GM23338 (cell line): ENCODE measurements at regions not wholly inside any gene's neighbourhood (a gene's known extent, or its start where the extent isn't known, plus 50 kb on each side); places are given as distances from the start of the nearest gene placed in this dataset.

Experiments
- ATAC-seq: fragments of 200-7000 bp; cut with Tn5 transposase; 3 replicates; pipeline ENCODE4 v1.9.1; 2020
- DNase-seq: peaks from one replicate; pipeline ENCODE4 v3.0.0-alpha.2; 2015; ENCODE audit warnings: low spot score
- H2AFZ ChIP-seq: fragments of 200-600 bp; sonication (generic); 2 replicates; pipeline ENCODE4 v1.8.0; 2016; ENCODE audit warnings: antibody characterized with exemption, mild to moderate bottlenecking, moderate library complexity
- H3F3A ChIP-seq: fragments of 200-600 bp; sonication (generic); replicated peaks from 2 replicates; pipeline ENCODE4 v1.8.0; 2017; ENCODE audit warnings: antibody characterized with exemption, mixed run types, low read depth
- H3K27ac ChIP-seq: fragments of 200-600 bp; sonication (generic); 2 replicates; pipeline ENCODE4 v1.6.1; 2016; ENCODE audit warnings: low read depth
- H3K27me3 ChIP-seq: fragments of 200-600 bp; sonication (generic); 2 replicates; pipeline ENCODE4 v1.8.0; 2016; ENCODE audit warnings: mild to moderate bottlenecking, mixed run types, moderate library complexity; ENCODE audit not compliant: insufficient read depth
- H3K36me3 ChIP-seq: fragments of 200-600 bp; sonication (generic); 2 replicates; pipeline ENCODE4 v1.8.0; 2016; ENCODE audit warnings: mild to moderate bottlenecking; ENCODE audit not compliant: insufficient read depth
- H3K4me1 ChIP-seq: fragments of 200-600 bp; sonication (generic); 2 replicates; pipeline ENCODE4 v1.8.0; 2016; ENCODE audit warnings: mild to moderate bottlenecking, moderate library complexity; ENCODE audit not compliant: insufficient read depth
- H3K4me2 ChIP-seq: fragments of 200-600 bp; sonication (generic); 2 replicates; pipeline ENCODE4 v1.7.1; 2017; ENCODE audit warnings: mixed run types
- H3K4me3 ChIP-seq: fragments of 200-600 bp; sonication (generic); 2 replicates; pipeline ENCODE4 v1.6.1; 2016; ENCODE audit warnings: mixed run types
- H3K79me2 ChIP-seq: fragments of 200-600 bp; sonication (generic); replicated peaks from 2 replicates; pipeline ENCODE4 v1.8.0; 2017; ENCODE audit warnings: mild to moderate bottlenecking; ENCODE audit not compliant: insufficient read depth
- H3K9me2 ChIP-seq: fragments of 200-600 bp; sonication (generic); 2 replicates; pipeline ENCODE4 v1.8.0; 2017; ENCODE audit not compliant: insufficient read depth
- H4K20me1 ChIP-seq: fragments of 200-600 bp; sonication (generic); replicated peaks from 2 replicates; pipeline ENCODE4 v1.8.0; 2017; ENCODE audit warnings: mild to moderate bottlenecking; ENCODE audit not compliant: insufficient read depth
- H3K27ac Mint-ChIP-seq: 2 replicates; pipeline ENCODE4 v1.8.0; 2020; ENCODE audit warnings: inconsistent platforms, mild to moderate bottlenecking, moderate library complexity, mixed read lengths
- H3K27me3 Mint-ChIP-seq: 3 replicates; pipeline ENCODE4 v1.8.0; 2022; ENCODE audit warnings: low read depth, mild to moderate bottlenecking, moderate library complexity, mixed read lengths, inconsistent platforms; ENCODE audit not compliant: insufficient read depth, poor library complexity
- H3K36me3 Mint-ChIP-seq: 3 replicates; pipeline ENCODE4 v1.8.0; 2021; ENCODE audit warnings: low read depth, mild to moderate bottlenecking, inconsistent platforms, moderate library complexity, mixed read lengths
- H3K4me1 Mint-ChIP-seq: 3 replicates; pipeline ENCODE4 v1.8.0; 2020; ENCODE audit warnings: mild to moderate bottlenecking, inconsistent platforms, mixed read lengths
- H3K4me3 Mint-ChIP-seq: 3 replicates; pipeline ENCODE4 v1.8.0; 2021; ENCODE audit warnings: moderate library complexity, mild to moderate bottlenecking, inconsistent platforms, mixed read lengths
- H3K9me3 Mint-ChIP-seq: 3 replicates; pipeline ENCODE4 v1.8.0; 2020; ENCODE audit warnings: moderate library complexity, mild to moderate bottlenecking, inconsistent platforms, mixed read lengths
- CREB1 ChIP-seq: fragments of 250-450 bp; sonication (Bioruptor Pico); IDR thresholded peaks from 2 replicates; pipeline ENCODE4 v1.5.0; 2020; ENCODE audit warnings: low read depth, mild to moderate bottlenecking, moderate library complexity
- EZH2 ChIP-seq: fragments of 200-600 bp; sonication (generic); IDR thresholded peaks from one replicate; pipeline ENCODE4 v1.8.0; 2017; ENCODE audit warnings: antibody characterized with exemption, mild to moderate bottlenecking, low read depth; ENCODE audit not compliant: unreplicated experiment
- EZH2phosphoT487 ChIP-seq: fragments of 200-600 bp; sonication (generic); IDR thresholded peaks from one replicate; pipeline ENCODE4 v1.8.1; 2018; ENCODE audit warnings: antibody characterized with exemption; ENCODE audit not compliant: unreplicated experiment
- JUNB ChIP-seq: IDR thresholded peaks from one replicate; pipeline ENCODE4 v1.6.1; 2016; ENCODE audit warnings: antibody characterized with exemption; ENCODE audit not compliant: unreplicated experiment
- NANOG ChIP-seq: IDR thresholded peaks from 2 replicates; pipeline ENCODE4 v1.6.1; 2016; ENCODE audit warnings: antibody characterized with exemption, borderline replicate concordance
- POLR2AphosphoS5 ChIP-seq: IDR thresholded peaks from 2 replicates; pipeline ENCODE4 v1.6.1; 2016; ENCODE audit warnings: antibody characterized with exemption, low read depth
- STAT1 ChIP-seq: IDR thresholded peaks from one replicate; pipeline ENCODE4 v1.6.1; 2016; ENCODE audit warnings: antibody characterized with exemption; ENCODE audit not compliant: unreplicated experiment
- ZNF114 ChIP-seq: fragments of 250-450 bp; sonication (Bioruptor Pico); IDR thresholded peaks from 2 replicates; pipeline ENCODE4 v1.5.0; 2020; ENCODE audit warnings: mild to moderate bottlenecking, moderate library complexity
- ZNF331 ChIP-seq: fragments of 250-450 bp; sonication (Bioruptor Pico); IDR thresholded peaks from 2 replicates; pipeline ENCODE4 v1.5.0; 2020; ENCODE audit warnings: low read depth, mild to moderate bottlenecking, moderate library complexity
- TF ChIP-seq, protein P1 (sequence below): IDR thresholded peaks from one replicate; pipeline ENCODE4 v1.6.1; 2018; ENCODE audit warnings: antibody characterized with exemption; ENCODE audit not compliant: unreplicated experiment
- TF ChIP-seq, protein P2 (sequence below): IDR thresholded peaks from 2 replicates; pipeline ENCODE4 v1.6.1; 2016; ENCODE audit warnings: antibody characterized with exemption
- TF ChIP-seq, protein P3 (sequence below), 2 experiments: fragments of 200-600 bp in 1 of 2; sonication (generic) in 1 of 2; conservative IDR thresholded peaks; 2 replicates each; pipeline versions ENCODE4 v1.5.1 to v1.6.1; 2016 to 2017; ENCODE audit warnings: antibody characterized with exemption in 2 of 2, low read depth in 2 of 2, mild to moderate bottlenecking in 2 of 2, moderate library complexity in 1 of 2

DNA sequence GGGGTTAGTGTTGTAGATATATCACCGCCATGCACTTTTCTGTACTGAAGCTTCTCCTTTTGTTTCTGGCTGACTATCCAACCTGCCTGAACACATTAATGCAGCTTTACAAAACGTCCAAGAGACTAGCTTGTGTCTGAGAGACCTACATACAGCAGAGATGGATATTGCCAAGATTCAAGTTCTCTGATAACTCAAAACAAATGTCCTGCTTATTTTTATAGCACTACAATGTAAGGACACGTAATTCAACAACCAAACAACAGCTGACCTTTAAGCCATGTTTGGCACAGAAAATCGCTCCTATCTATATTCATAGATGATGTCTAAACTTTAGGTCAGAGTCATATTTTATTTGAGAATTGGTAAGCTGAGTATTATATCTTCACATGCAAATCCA lies 76.2 kb upstream of the NTRK2 start:
- no peaks in the 10 kb centered on the region for H3K36me3 Mint-ChIP-seq

DNA sequence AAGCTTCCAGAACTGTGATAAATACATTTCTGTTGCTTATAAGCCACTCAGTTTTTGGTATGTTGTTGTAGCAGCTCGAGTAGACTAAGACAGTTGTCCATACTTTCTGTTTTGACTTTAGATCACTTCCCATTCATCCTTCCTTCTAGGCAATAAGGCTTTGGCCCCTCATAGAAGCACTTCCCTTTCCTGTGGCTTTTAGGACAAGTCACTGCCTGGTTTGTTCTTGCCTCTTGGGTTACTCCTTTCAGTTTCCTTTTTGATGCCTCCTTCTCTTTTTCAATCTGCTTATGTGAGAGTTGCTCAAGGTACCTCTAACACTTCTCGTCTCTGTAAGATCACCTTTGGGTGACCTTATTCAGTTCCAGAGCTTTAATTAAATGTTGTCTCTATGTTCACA lies 72.4 kb upstream of the NTRK2 start:
- no peaks in the 10 kb centered on the region for H3K4me1 Mint-ChIP-seq
- H3K36me3 Mint-ChIP-seq, result no peaks in the 10 kb centered on the region
- ATAC-seq, result no peak
- TF ChIP-seq EZH2 (no peak), EZH2phosphoT487 (no peak), POLR2AphosphoS5 (no peak), JUNB (no peak), CREB1 (CRISPR knock-in tag) (no peak), STAT1 (no peak), NANOG (no peak), ZNF331 (CRISPR knock-in tag) (no peak), ZNF114 (CRISPR knock-in tag) (no peak)
- TF ChIP-seq, protein P1, sequence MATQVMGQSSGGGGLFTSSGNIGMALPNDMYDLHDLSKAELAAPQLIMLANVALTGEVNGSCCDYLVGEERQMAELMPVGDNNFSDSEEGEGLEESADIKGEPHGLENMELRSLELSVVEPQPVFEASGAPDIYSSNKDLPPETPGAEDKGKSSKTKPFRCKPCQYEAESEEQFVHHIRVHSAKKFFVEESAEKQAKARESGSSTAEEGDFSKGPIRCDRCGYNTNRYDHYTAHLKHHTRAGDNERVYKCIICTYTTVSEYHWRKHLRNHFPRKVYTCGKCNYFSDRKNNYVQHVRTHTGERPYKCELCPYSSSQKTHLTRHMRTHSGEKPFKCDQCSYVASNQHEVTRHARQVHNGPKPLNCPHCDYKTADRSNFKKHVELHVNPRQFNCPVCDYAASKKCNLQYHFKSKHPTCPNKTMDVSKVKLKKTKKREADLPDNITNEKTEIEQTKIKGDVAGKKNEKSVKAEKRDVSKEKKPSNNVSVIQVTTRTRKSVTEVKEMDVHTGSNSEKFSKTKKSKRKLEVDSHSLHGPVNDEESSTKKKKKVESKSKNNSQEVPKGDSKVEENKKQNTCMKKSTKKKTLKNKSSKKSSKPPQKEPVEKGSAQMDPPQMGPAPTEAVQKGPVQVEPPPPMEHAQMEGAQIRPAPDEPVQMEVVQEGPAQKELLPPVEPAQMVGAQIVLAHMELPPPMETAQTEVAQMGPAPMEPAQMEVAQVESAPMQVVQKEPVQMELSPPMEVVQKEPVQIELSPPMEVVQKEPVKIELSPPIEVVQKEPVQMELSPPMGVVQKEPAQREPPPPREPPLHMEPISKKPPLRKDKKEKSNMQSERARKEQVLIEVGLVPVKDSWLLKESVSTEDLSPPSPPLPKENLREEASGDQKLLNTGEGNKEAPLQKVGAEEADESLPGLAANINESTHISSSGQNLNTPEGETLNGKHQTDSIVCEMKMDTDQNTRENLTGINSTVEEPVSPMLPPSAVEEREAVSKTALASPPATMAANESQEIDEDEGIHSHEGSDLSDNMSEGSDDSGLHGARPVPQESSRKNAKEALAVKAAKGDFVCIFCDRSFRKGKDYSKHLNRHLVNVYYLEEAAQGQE, result no peak
- TF ChIP-seq, protein P2, sequence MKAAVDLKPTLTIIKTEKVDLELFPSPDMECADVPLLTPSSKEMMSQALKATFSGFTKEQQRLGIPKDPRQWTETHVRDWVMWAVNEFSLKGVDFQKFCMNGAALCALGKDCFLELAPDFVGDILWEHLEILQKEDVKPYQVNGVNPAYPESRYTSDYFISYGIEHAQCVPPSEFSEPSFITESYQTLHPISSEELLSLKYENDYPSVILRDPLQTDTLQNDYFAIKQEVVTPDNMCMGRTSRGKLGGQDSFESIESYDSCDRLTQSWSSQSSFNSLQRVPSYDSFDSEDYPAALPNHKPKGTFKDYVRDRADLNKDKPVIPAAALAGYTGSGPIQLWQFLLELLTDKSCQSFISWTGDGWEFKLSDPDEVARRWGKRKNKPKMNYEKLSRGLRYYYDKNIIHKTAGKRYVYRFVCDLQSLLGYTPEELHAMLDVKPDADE, result no peak
- TF ChIP-seq, protein P3, sequence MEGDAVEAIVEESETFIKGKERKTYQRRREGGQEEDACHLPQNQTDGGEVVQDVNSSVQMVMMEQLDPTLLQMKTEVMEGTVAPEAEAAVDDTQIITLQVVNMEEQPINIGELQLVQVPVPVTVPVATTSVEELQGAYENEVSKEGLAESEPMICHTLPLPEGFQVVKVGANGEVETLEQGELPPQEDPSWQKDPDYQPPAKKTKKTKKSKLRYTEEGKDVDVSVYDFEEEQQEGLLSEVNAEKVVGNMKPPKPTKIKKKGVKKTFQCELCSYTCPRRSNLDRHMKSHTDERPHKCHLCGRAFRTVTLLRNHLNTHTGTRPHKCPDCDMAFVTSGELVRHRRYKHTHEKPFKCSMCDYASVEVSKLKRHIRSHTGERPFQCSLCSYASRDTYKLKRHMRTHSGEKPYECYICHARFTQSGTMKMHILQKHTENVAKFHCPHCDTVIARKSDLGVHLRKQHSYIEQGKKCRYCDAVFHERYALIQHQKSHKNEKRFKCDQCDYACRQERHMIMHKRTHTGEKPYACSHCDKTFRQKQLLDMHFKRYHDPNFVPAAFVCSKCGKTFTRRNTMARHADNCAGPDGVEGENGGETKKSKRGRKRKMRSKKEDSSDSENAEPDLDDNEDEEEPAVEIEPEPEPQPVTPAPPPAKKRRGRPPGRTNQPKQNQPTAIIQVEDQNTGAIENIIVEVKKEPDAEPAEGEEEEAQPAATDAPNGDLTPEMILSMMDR (conservative IDR thresholded peaks at IDR 0.05; ENCODE audit: low read depth in 2 of 2), result no peak

More for the DNA sequence above, 76.2 kb upstream of the NTRK2 start:
- H3K4me3 Mint-ChIP-seq, result no peak overlapping the region
- no peak overlapping the region for H3K27ac ChIP-seq
- no peaks in the 10 kb centered on the region for H3K36me3 ChIP-seq
- no peaks in the 10 kb centered on the region for H3K9me3 Mint-ChIP-seq
- peaks cover 2% of the 10 kb centered on the region for H3K27me3 Mint-ChIP-seq
- no peaks in the 10 kb centered on the region for H3F3A ChIP-seq
- H3K4me1 ChIP-seq, result no peaks in the 10 kb centered on the region
- no peaks in the 10 kb centered on the region for H3K79me2 ChIP-seq
- H2AFZ ChIP-seq, result no peak overlapping the region
- DNase-seq, result no peak
- TF ChIP-seq, protein P1, result no peak
- no peak for TF ChIP-seq ZNF114 (CRISPR knock-in tag)
- TF ChIP-seq ZNF331 (CRISPR knock-in tag), result no peak
- no peak for TF ChIP-seq POLR2AphosphoS5
- TF ChIP-seq STAT1, result no peak
- H3K27ac Mint-ChIP-seq, result no peak overlapping the region
- H3K27me3 ChIP-seq, result no peaks in the 10 kb centered on the region
- H3K4me1 Mint-ChIP-seq, result no peaks in the 10 kb centered on the region; the same call in 2 of the 3 replicates
- H3K9me2 ChIP-seq, result peaks cover 27% of the 10 kb centered on the region
- no peak overlapping the region for H3K4me3 ChIP-seq
- no peak for ATAC-seq
- H4K20me1 ChIP-seq, result no peaks in the 10 kb centered on the region
- H3K4me2 ChIP-seq, result no peak overlapping the region

More for the DNA sequence above, 72.4 kb upstream of the NTRK2 start:
- no peak overlapping the region for H3K27ac Mint-ChIP-seq
- Histone ChIP-seq H2AFZ (no peak overlapping the region), H3K79me2 (no peaks in the 10 kb centered on the region), H3K9me2 (peaks cover 27% of the 10 kb centered on the region), H3K36me3 (no peaks in the 10 kb centered on the region), H3K4me1 (no peaks in the 10 kb centered on the region), H3K4me3 (no peak overlapping the region), H3K27me3 (no peaks in the 10 kb centered on the region), H3K4me2 (no peak overlapping the region), H3K27ac (no peak overlapping the region), H3F3A (no peaks in the 10 kb centered on the region), H4K20me1 (no peaks in the 10 kb centered on the region)
- DNase-seq, result no peak
- no peak overlapping the region for H3K4me3 Mint-ChIP-seq
- H3K9me3 Mint-ChIP-seq, result no peaks in the 10 kb centered on the region
- peaks cover 2% of the 10 kb centered on the region for H3K27me3 Mint-ChIP-seq
